Hepatocyte (in vitro differentiated cells): ENCODE measurements at regions not wholly inside any gene's neighbourhood (a gene's known extent, or its start where the extent isn't known, plus 50 kb on each side); places are given as distances from the start of the nearest gene placed in this dataset.

Experiments used
- DNase-seq: peaks from one replicate; pipeline ENCODE4 v3.0.0-alpha.2; 2016; ENCODE audit warnings: low spot score
- H2AFZ ChIP-seq: fragments of 200-600 bp; sonication (generic); 2 replicates; pipeline ENCODE4 v1.6.0; 2016; ENCODE audit warnings: antibody characterized with exemption, mild to moderate bottlenecking
- H3K27ac ChIP-seq: fragments of 200-600 bp; sonication (generic); 2 replicates; pipeline ENCODE4 v1.5.1; 2016; ENCODE audit warnings: mild to moderate bottlenecking
- H3K27me3 ChIP-seq: fragments of 200-600 bp; sonication (generic); 2 replicates; pipeline ENCODE4 v1.6.1; 2016
- H3K36me3 ChIP-seq: fragments of 200-600 bp; sonication (generic); replicated peaks from 2 replicates; pipeline ENCODE4 v1.5.1; 2016; ENCODE audit warnings: low read depth; ENCODE audit not compliant: insufficient read depth
- H3K4me1 ChIP-seq: fragments of 200-600 bp; sonication (generic); 2 replicates; pipeline ENCODE4 v1.5.1; 2016; ENCODE audit warnings: mild to moderate bottlenecking, moderate library complexity; ENCODE audit not compliant: insufficient read depth
- H3K4me2 ChIP-seq: fragments of 200-600 bp; sonication (generic); 2 replicates; pipeline ENCODE4 v1.6.0; 2016
- H3K4me3 ChIP-seq: fragments of 200-600 bp; sonication (generic); 2 replicates; pipeline ENCODE4 v1.5.1; 2016; ENCODE audit warnings: mild to moderate bottlenecking
- H3K79me2 ChIP-seq: fragments of 200-600 bp; sonication (generic); 2 replicates; pipeline ENCODE4 v1.6.0; 2017; ENCODE audit warnings: mild to moderate bottlenecking
- H3K9me2 ChIP-seq: fragments of 200-600 bp; sonication (generic); replicated peaks from 2 replicates; pipeline ENCODE4 v1.6.0; 2017; ENCODE audit warnings: mild to moderate bottlenecking; ENCODE audit not compliant: insufficient read depth
- H3K9me3 ChIP-seq: fragments of 200-600 bp; sonication (generic); 2 replicates; pipeline ENCODE4 v1.5.1; 2016; ENCODE audit warnings: low read depth, mild to moderate bottlenecking
- H4K20me1 ChIP-seq: fragments of 200-600 bp; sonication (generic); 2 replicates; pipeline ENCODE4 v1.6.0; 2016; ENCODE audit warnings: mild to moderate bottlenecking; ENCODE audit not compliant: insufficient read depth, poor library complexity, severe bottlenecking
- CTCF ChIP-seq: fragments of 200-600 bp; sonication (generic); IDR thresholded peaks from 2 replicates; pipeline ENCODE4 v1.5.1; 2016; ENCODE audit warnings: antibody characterized with exemption, mild to moderate bottlenecking; ENCODE audit not compliant: poor library complexity
- EZH2 ChIP-seq: fragments of 200-600 bp; sonication (generic); IDR thresholded peaks from 2 replicates; pipeline ENCODE4 v1.6.1; 2016; ENCODE audit warnings: antibody characterized with exemption, mild to moderate bottlenecking, borderline replicate concordance
- EZH2phosphoT487 ChIP-seq: fragments of 200-600 bp; sonication (generic); IDR thresholded peaks from one replicate; pipeline ENCODE4 v1.6.1; 2018; ENCODE audit warnings: antibody characterized with exemption, mild to moderate bottlenecking, low read depth, moderate library complexity; ENCODE audit not compliant: unreplicated experiment, severe bottlenecking
- WGBS: methylation state at CpG from one replicate; pipeline ENCODE4 v1.1.6; 2016; ENCODE audit warnings: low lambda C conversion rate; ENCODE audit errors: missing lambda C conversion rate; 5-methylcytosine and 5-hydroxymethylcytosine counted together

GRCh38 chr2:145116056-145116455, 596.1 kb upstream of the ZEB2 start:
- H3K4me1 ChIP-seq: no peaks in the 10 kb centered on the region
- H3K27me3 ChIP-seq: no peaks in the 10 kb centered on the region
- H3K27ac ChIP-seq: no peak overlapping the region
- H4K20me1 ChIP-seq: no peaks in the 10 kb centered on the region
- H3K4me2 ChIP-seq: no peak overlapping the region
- no peak for TF ChIP-seq EZH2phosphoT487
- no peak for TF ChIP-seq CTCF
- no peak for TF ChIP-seq EZH2
- H3K79me2 ChIP-seq: no peaks in the 10 kb centered on the region
- H3K36me3 ChIP-seq: no peaks in the 10 kb centered on the region
- H3K4me3 ChIP-seq: no peak overlapping the region
- no peaks in the 10 kb centered on the region for H3K9me2 ChIP-seq
- H3K9me3 ChIP-seq: no peaks in the 10 kb centered on the region
- DNase-seq: no peak
- 89% methylated on average over 2 of the region's 2 CpGs for WGBS
- H2AFZ ChIP-seq: no peak overlapping the region

- WGBS: 83% methylated on average over 2 of the region's 2 CpGs
- TF ChIP-seq EZH2phosphoT487 (no peak), CTCF (no peak), EZH2 (no peak)
- H2AFZ ChIP-seq: no peak overlapping the region
- H3K9me3 ChIP-seq: no peaks in the 10 kb centered on the region
- H3K27ac ChIP-seq: no peak overlapping the region
- DNase-seq: no peak
- no peaks in the 10 kb centered on the region for H3K9me2 ChIP-seq
- no peaks in the 10 kb centered on the region for H3K27me3 ChIP-seq
- no peak overlapping the region for H3K4me2 ChIP-seq
- H4K20me1 ChIP-seq: no peaks in the 10 kb centered on the region
- H3K4me1 ChIP-seq: no peaks in the 10 kb centered on the region
- H3K36me3 ChIP-seq: no peaks in the 10 kb centered on the region
- H3K79me2 ChIP-seq: no peaks in the 10 kb centered on the region
- H3K4me3 ChIP-seq: no peak overlapping the region
Observed at GRCh38 chr2:145114726-145115125, 594.8 kb upstream of the ZEB2 start.

- no peak for DNase-seq
- H3K9me3 ChIP-seq: no peaks in the 10 kb centered on the region
- no peak for TF ChIP-seq CTCF
- no peak for TF ChIP-seq EZH2phosphoT487
- TF ChIP-seq EZH2: no peak
- H3K36me3 ChIP-seq: no peaks in the 10 kb centered on the region
- no peaks in the 10 kb centered on the region for H4K20me1 ChIP-seq
- no peak overlapping the region for H2AFZ ChIP-seq
- no peaks in the 10 kb centered on the region for H3K27me3 ChIP-seq
- no peak overlapping the region for H3K4me2 ChIP-seq
- no peaks in the 10 kb centered on the region for H3K9me2 ChIP-seq
- no peak overlapping the region for H3K27ac ChIP-seq
- H3K4me1 ChIP-seq: no peaks in the 10 kb centered on the region
- no peak overlapping the region for H3K4me3 ChIP-seq
- no peaks in the 10 kb centered on the region for H3K79me2 ChIP-seq
Observed at GRCh38 chr2:145112467-145112866, 592.5 kb upstream of the ZEB2 start.

- no peak for DNase-seq
- no peaks in the 10 kb centered on the region for H3K9me2 ChIP-seq
- H3K4me3 ChIP-seq: no peak overlapping the region
- H3K79me2 ChIP-seq: no peaks in the 10 kb centered on the region
- H3K4me2 ChIP-seq: no peak overlapping the region
- no peak overlapping the region for H3K27ac ChIP-seq
- no peaks in the 10 kb centered on the region for H3K4me1 ChIP-seq
- H2AFZ ChIP-seq: no peak overlapping the region
- no peaks in the 10 kb centered on the region for H3K9me3 ChIP-seq
- H3K36me3 ChIP-seq: no peaks in the 10 kb centered on the region
- no peaks in the 10 kb centered on the region for H4K20me1 ChIP-seq
- WGBS: 94% methylated on average over 3 of the region's 3 CpGs
- TF ChIP-seq EZH2phosphoT487 (no peak), CTCF (no peak), EZH2 (no peak)
- H3K27me3 ChIP-seq: no peaks in the 10 kb centered on the region
Observed at GRCh38 chr2:145110668-145111356, 590.9 kb upstream of the ZEB2 start.
